Fibroblast of lung (primary cell): ENCODE measurements at regions not wholly inside any gene's neighbourhood (a gene's known extent, or its start where the extent isn't known, plus 50 kb on each side); places are given as distances from the start of the nearest gene placed in this dataset.

Experiments
- EZH2 ChIP-seq: IDR thresholded peaks from 2 replicates; pipeline ENCODE4 v1.5.1; 2012; ENCODE audit warnings: low read length, control low read depth, mild to moderate bottlenecking; ENCODE audit errors: missing control alignments
- TF ChIP-seq, protein P1 (sequence below), 2 donors: IDR thresholded peaks in 1 of 2; conservative IDR thresholded peaks in 1 of 2; 1 replicate in 1 of 2; 2 replicates in 1 of 2; pipeline ENCODE4 v1.5.1; 2011 to 2012; ENCODE audit warnings: low read length in 2 of 2, control low read depth in 1 of 2, inconsistent platforms in 1 of 2, low read depth in 1 of 2, mild to moderate bottlenecking in 1 of 2

DNA sequence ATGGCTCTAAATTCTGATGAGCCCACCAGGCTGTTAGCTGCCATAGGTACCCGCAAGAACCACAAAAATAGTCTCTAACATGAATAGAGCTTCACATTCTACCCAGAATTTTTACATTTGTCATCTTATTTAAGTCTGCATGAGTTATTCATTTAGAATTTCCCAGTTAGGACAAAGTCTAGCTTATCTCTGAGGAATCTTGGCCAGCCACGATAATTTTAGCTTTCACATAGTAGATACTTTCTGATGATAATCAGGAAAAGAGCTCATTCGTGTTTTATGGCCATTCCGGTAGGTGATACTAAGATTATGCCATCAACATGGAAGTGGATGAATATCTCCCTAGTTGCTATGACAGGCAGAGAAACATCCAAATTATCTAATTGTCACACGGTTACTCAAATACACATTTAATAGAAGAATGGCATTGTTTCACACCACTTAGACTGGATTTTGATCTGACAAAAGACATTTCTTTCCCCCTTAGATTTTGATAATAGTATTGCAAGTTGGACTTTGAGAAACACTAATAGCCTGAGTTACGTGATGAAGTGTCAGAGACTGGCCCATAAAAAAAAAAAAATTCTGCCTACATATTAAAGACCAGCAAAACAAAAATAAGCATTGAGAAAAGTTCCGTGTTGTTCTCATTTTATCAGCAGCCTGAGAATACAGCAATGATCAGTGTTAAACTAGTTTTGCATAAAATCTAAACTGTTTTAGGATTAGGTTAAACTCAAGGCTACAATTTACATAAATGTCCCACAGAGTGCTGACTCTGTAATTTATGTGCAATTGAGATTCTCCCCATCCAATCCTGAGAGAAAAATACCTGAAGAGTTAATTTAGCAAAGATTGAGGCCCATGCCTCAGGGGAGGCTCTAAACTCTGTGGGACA is 397.5 kb upstream of the ARID1B start:
- TF ChIP-seq, protein P1, sequence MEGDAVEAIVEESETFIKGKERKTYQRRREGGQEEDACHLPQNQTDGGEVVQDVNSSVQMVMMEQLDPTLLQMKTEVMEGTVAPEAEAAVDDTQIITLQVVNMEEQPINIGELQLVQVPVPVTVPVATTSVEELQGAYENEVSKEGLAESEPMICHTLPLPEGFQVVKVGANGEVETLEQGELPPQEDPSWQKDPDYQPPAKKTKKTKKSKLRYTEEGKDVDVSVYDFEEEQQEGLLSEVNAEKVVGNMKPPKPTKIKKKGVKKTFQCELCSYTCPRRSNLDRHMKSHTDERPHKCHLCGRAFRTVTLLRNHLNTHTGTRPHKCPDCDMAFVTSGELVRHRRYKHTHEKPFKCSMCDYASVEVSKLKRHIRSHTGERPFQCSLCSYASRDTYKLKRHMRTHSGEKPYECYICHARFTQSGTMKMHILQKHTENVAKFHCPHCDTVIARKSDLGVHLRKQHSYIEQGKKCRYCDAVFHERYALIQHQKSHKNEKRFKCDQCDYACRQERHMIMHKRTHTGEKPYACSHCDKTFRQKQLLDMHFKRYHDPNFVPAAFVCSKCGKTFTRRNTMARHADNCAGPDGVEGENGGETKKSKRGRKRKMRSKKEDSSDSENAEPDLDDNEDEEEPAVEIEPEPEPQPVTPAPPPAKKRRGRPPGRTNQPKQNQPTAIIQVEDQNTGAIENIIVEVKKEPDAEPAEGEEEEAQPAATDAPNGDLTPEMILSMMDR (conservative IDR thresholded peaks at IDR 0.05 in 1 of 2, IDR thresholded peaks at IDR 0.05 in 1 of 2; ENCODE audit: low read depth in 1 of 2, low read length in 2 of 2), result no peak
- no peak for TF ChIP-seq EZH2
